ENCODE measurements at regions not wholly inside any gene's neighbourhood (a gene's known extent, or its start where the extent isn't known, plus 50 kb on each side); places are given as distances from the start of the nearest gene placed in this dataset.
"Not testable (repeated sequence)": the region's sequence is repeated elsewhere in the genome, so short reads cannot be mapped to it uniquely, and the experiment has no call there.

- TF ChIP-seq CTCF (IDR thresholded peaks at IDR 0.05; ENCODE audit: control insufficient read depth, insufficient read depth, low read depth, low read length, missing control alignments), result no peak
- DNase-seq (ENCODE audit: low read depth), result no peak
- no peak overlapping the region for H3K4me3 ChIP-seq (ENCODE audit: control insufficient read depth, low read depth, low read length)
Measured at GRCh38 chr1:29921741-29922140, 685.4 kb downstream of the PTPRU start.

- TF ChIP-seq CTCF (IDR thresholded peaks at IDR 0.05; ENCODE audit: control insufficient read depth, insufficient read depth, low read depth, low read length, missing control alignments), result no peak
- no peak for DNase-seq (ENCODE audit: low read depth)
- no peak overlapping the region for H3K4me3 ChIP-seq (ENCODE audit: control insufficient read depth, low read depth, low read length)
Measured at GRCh38 chr1:29920784-29921183, 684.5 kb downstream of the PTPRU start.

- H3K4me3 ChIP-seq (ENCODE audit: control insufficient read depth, low read depth, low read length), result no peak overlapping the region
- no peak for DNase-seq (ENCODE audit: low read depth)
- no peak for TF ChIP-seq CTCF (IDR thresholded peaks at IDR 0.05; ENCODE audit: control insufficient read depth, insufficient read depth, low read depth, low read length, missing control alignments)
Measured at GRCh38 chr1:29920316-29920715, 684.0 kb downstream of the PTPRU start.

GRCh38 chr1:29919041-29919440, 682.7 kb downstream of the PTPRU start:
- not testable (repeated sequence) for DNase-seq (ENCODE audit: low read depth); H3K4me3 ChIP-seq (ENCODE audit: control insufficient read depth, low read depth, low read length)

- H3K4me3 ChIP-seq (ENCODE audit: control insufficient read depth, low read depth, low read length), result no peak overlapping the region
- no peak for DNase-seq (ENCODE audit: low read depth)
- TF ChIP-seq CTCF (IDR thresholded peaks at IDR 0.05; ENCODE audit: control insufficient read depth, insufficient read depth, low read depth, low read length, missing control alignments), result no peak
Measured at GRCh38 chr1:29916656-29917369, 680.5 kb downstream of the PTPRU start.

GRCh38 chr1:29914936-29915335, 678.6 kb downstream of the PTPRU start:
- no peak for TF ChIP-seq CTCF (IDR thresholded peaks at IDR 0.05; ENCODE audit: control insufficient read depth, insufficient read depth, low read depth, low read length, missing control alignments)

GRCh38 chr1:29912425-29912824, 676.1 kb downstream of the PTPRU start:
- DNase-seq (ENCODE audit: low read depth), result no peak
- H3K4me3 ChIP-seq (ENCODE audit: control insufficient read depth, low read depth, low read length), result no peak overlapping the region
- TF ChIP-seq CTCF (IDR thresholded peaks at IDR 0.05; ENCODE audit: control insufficient read depth, insufficient read depth, low read depth, low read length, missing control alignments), result peak; percentile 62

More at GRCh38 chr1:29914936-29915335, 678.6 kb downstream of the PTPRU start:
- no peak overlapping the region for H3K4me3 ChIP-seq (ENCODE audit: control insufficient read depth, low read depth, low read length)
- DNase-seq (ENCODE audit: low read depth), result no peak

All from AG09309 (cell line).